ENCODE measurements at regions not wholly inside any gene's neighbourhood (a gene's known extent, or its start where the extent isn't known, plus 50 kb on each side); places are given as distances from the start of the nearest gene placed in this dataset.

GRCh38 chr3:40705663-40706062 lies 180.9 kb downstream of the ZNF621 start:
- DNase-seq, result no peak

- DNase-seq, result no peak
These were observed 188.5 kb downstream of the ZNF621 start for GRCh38 chr3:40713306-40713705.

GRCh38 chr3:40713795-40714194 lies 189.0 kb downstream of the ZNF621 start:
- no peak for DNase-seq

GRCh38 chr3:40714771-40715345 lies 190.1 kb downstream of the ZNF621 start:
- DNase-seq, result no peak

- no peak for DNase-seq
These were observed 190.8 kb downstream of the ZNF621 start for GRCh38 chr3:40715551-40715950.

GRCh38 chr3:40717471-40717870 lies 192.7 kb downstream of the ZNF621 start:
- DNase-seq, result no peak

- DNase-seq, result no peak
These were observed 193.4 kb downstream of the ZNF621 start for GRCh38 chr3:40718209-40718608.

GRCh38 chr3:40718681-40719080 lies 193.9 kb downstream of the ZNF621 start:
- no peak for DNase-seq

- DNase-seq, result no peak
These were observed 195.0 kb downstream of the ZNF621 start for GRCh38 chr3:40719660-40720287.

- DNase-seq, result no peak
These were observed 195.6 kb downstream of the ZNF621 start for GRCh38 chr3:40720341-40720740.

GRCh38 chr3:40720863-40721262 lies 196.1 kb downstream of the ZNF621 start:
- no peak for DNase-seq

GRCh38 chr3:40723083-40723660 lies 198.4 kb downstream of the ZNF621 start:
- DNase-seq, result no peak

- DNase-seq, result no peak
These were observed 200.3 kb downstream of the ZNF621 start for GRCh38 chr3:40725031-40725430.

GRCh38 chr3:40731445-40731844 lies 206.7 kb downstream of the ZNF621 start:
- no peak for DNase-seq

- DNase-seq, result no peak
These were observed 212.2 kb downstream of the ZNF621 start for GRCh38 chr3:40736943-40737342.

- DNase-seq, result no peak
These were observed 212.6 kb downstream of the ZNF621 start for GRCh38 chr3:40737343-40737742.

GRCh38 chr3:40739971-40740370 lies 215.2 kb downstream of the ZNF621 start:
- no peak for DNase-seq

- DNase-seq, result no peak
These were observed 217.0 kb downstream of the ZNF621 start for GRCh38 chr3:40741729-40742128.

- no peak for DNase-seq
These were observed 220.8 kb downstream of the ZNF621 start for GRCh38 chr3:40745381-40746106.

GRCh38 chr3:40751666-40752065 lies 226.9 kb downstream of the ZNF621 start:
- DNase-seq, result no peak

- DNase-seq, result no peak
These were observed 227.7 kb downstream of the ZNF621 start for GRCh38 chr3:40752492-40752891.

GRCh38 chr3:40753291-40753770 lies 228.6 kb downstream of the ZNF621 start:
- no peak for DNase-seq

GRCh38 chr3:40753951-40754350 lies 229.2 kb downstream of the ZNF621 start:
- DNase-seq, result no peak

- no peak for DNase-seq
These were observed 230.2 kb downstream of the ZNF621 start for GRCh38 chr3:40754994-40755393.
